ENCODE measurements at regions not wholly inside any gene's neighbourhood (a gene's known extent, or its start where the extent isn't known, plus 50 kb on each side); places are given as distances from the start of the nearest gene placed in this dataset.
A peak's percentile ranks its signal among the peaks of the same experiment; 100 is the strongest.

DNA sequence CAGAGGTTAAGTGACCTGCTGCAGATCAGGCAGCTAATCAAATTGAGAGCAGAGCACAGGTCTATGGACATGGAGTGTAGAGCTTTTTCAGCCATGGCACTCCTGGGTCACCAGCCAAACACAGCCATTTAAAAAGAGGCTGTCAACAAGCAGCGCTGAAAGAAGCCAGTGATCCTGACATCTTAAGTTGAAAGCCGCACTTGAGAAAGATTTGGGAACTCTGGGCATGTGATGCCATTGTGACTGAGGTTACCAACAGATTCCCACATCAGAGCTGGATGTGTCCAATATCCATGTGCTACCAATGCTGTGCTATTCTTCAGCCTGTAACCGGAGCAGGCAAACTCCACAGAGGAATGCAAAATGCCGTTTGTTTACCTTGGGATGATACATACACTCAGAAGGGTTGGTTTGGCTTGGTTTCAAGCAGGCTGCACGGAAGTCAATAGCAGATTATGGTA is 56.2 kb upstream of the ABLIM1 start:
- ChIA-PET CTCF (ENCODE audit: partially characterized antibody) (interaction anchor here (1.2 to 3.5 kb wide), 5 partner anchors 10 to 196 kb away, joined by 3 to 22 read pairs (median 4); no protein-coding TSS in a partner anchor), POLR2A (ENCODE audit: partially characterized antibody) (no interaction called here)
- no peak overlapping the region for H2BK120ac ChIP-seq (replicated peaks; ENCODE audit: low read depth, low read length)
- H3K18ac ChIP-seq (ENCODE audit: extremely low read depth, low read length): 0 out of 2 replicates have a peak overlapping the region, but pooled peaks have one; percentile 17
- H2AK5ac ChIP-seq (ENCODE audit: low read depth, low read length): no peak overlapping the region
- no peak overlapping the region for H3K9ac ChIP-seq (replicated peaks in 1 of 4; ENCODE audit: extremely low read depth in 1 of 4, low read depth in 3 of 4, low read length in 3 of 4)
- no peak overlapping the region for H4K5ac ChIP-seq (ENCODE audit: insufficient read length, low read depth, low read length)
- H3K14ac ChIP-seq (ENCODE audit: insufficient read length): no peak overlapping the region
- WGBS, 2 experiments (ENCODE audit: extremely low coverage in 1 of 2, insufficient coverage in 1 of 2, insufficient read length in 1 of 2, insufficient replicate concordance in 2 of 2, low coverage in 1 of 2, low lambda C conversion rate in 2 of 2, missing lambda C conversion rate in 1 of 2): 86% methylated on average over 5 of the region's 5 CpGs; no CpG with 5 or more reads in 1 of the 2 experiments
- H3K56ac ChIP-seq (replicated peaks; ENCODE audit: insufficient read length, low read depth, low read length): no peak overlapping the region
- H3K27ac ChIP-seq (ENCODE audit: low read depth, low read length): no peak overlapping the region
- DNase-seq (ENCODE audit: low read depth in 1 of 2, low spot score in 2 of 2) (no peak), FAIRE-seq (no peak)
- no peak overlapping the region for H3K4ac ChIP-seq (replicated peaks; ENCODE audit: insufficient read length, low read depth, low read length)
- peaks cover 0 to 7% (median 3%) of the 10 kb centered on the region in 4 experiments; a peak in 2 of 7 replicates for H3K4me1 ChIP-seq (replicated peaks in 1 of 4; ENCODE audit: control insufficient read depth in 3 of 4, insufficient read depth in 4 of 4, low read length in 3 of 4)
- H4K91ac ChIP-seq (replicated peaks; ENCODE audit: insufficient read length, low read length): no peak overlapping the region
- H2BK5ac ChIP-seq (ENCODE audit: low read depth, low read length): no peak overlapping the region
- no peak overlapping the region for H3K4me3 ChIP-seq (ENCODE audit: extremely low read depth in 1 of 4, insufficient read depth in 2 of 4, low read depth in 3 of 4, low read length in 4 of 4)
- H3K79me1 ChIP-seq (ENCODE audit: low read depth, low read length): no peaks in the 10 kb centered on the region
- H3K4me2 ChIP-seq (ENCODE audit: insufficient read depth in 1 of 2, low read depth in 2 of 2, low read length in 2 of 2): no peak overlapping the region
- no peaks in the 10 kb centered on the region for H4K20me1 ChIP-seq (replicated peaks in 1 of 2; ENCODE audit: control insufficient read depth in 1 of 2, insufficient read depth in 2 of 2, low read length in 2 of 2)
- 0 out of 2 replicates have a peak overlapping the region, but pooled peaks have one; percentile 16 for H2AFZ ChIP-seq (ENCODE audit: low read length)
- H3K36me3 ChIP-seq (ENCODE audit: control insufficient read depth in 2 of 4, insufficient read depth in 4 of 4, low read length in 3 of 4): no peaks in the 10 kb centered on the region
- H3K79me2 ChIP-seq (ENCODE audit: control insufficient read depth in 1 of 2, insufficient read depth in 2 of 2, low read length in 2 of 2): no peaks in the 10 kb centered on the region
- no peak overlapping the region for H3K23ac ChIP-seq (ENCODE audit: insufficient read length)
- no peak overlapping the region for H2BK15ac ChIP-seq (ENCODE audit: low read length)
- no peak overlapping the region for H4K8ac ChIP-seq (ENCODE audit: extremely low read depth, insufficient read depth, low read length)
- no peaks in the 10 kb centered on the region for H3K9me3 ChIP-seq (ENCODE audit: insufficient read depth in 2 of 2, low read depth in 1 of 2, low read length in 1 of 2)
- H3K23me2 ChIP-seq (ENCODE audit: low read depth, low read length): no peaks in the 10 kb centered on the region
- H2BK12ac ChIP-seq (ENCODE audit: low read depth, low read length): no peak overlapping the region
- no peak overlapping the region for H2BK20ac ChIP-seq (ENCODE audit: low read length)
- H3K27me3 ChIP-seq (replicated peaks in 1 of 4; ENCODE audit: control insufficient read depth in 3 of 4, extremely low read depth in 1 of 4, insufficient read depth in 3 of 4, low read length in 3 of 4): no peaks in the 10 kb centered on the region
- TF ChIP-seq RFX5 (IDR thresholded peaks at IDR 0.05; ENCODE audit: borderline replicate concordance, low read depth, low read length) (no peak), CHD1 (IDR thresholded peaks at IDR 0.05; ENCODE audit: low read depth, low read length) (no peak), HDAC2 (IDR thresholded peaks at IDR 0.05; ENCODE audit: borderline replicate concordance in 1 of 2, low read depth in 2 of 2, low read length in 2 of 2) (no peak), CTCF (IDR thresholded peaks at IDR 0.05; ENCODE audit: control extremely low read depth in 1 of 3, insufficient read depth in 1 of 3, low read depth in 1 of 3, low read length in 3 of 3) (no peak), RXRA (IDR thresholded peaks at IDR 0.05; ENCODE audit: insufficient read depth, low read depth, low read length) (no peak), SP2 (IDR thresholded peaks at IDR 0.05; ENCODE audit: low read length) (no peak), SIN3A (conservative IDR thresholded peaks at IDR 0.05 in 1 of 2, IDR thresholded peaks at IDR 0.05 in 1 of 2; ENCODE audit: low read depth in 1 of 2, low read length in 2 of 2) (no peak), RBBP5 (IDR thresholded peaks at IDR 0.05; ENCODE audit: borderline replicate concordance, low read depth, low read length) (no peak), HDAC6 (IDR thresholded peaks at IDR 0.05; ENCODE audit: low read depth, low read length) (no peak), SAP30 (IDR thresholded peaks at IDR 0.05; ENCODE audit: insufficient read depth, insufficient replicate concordance, low read length) (no peak), POU5F1 (IDR thresholded peaks at IDR 0.05; ENCODE audit: low read depth, low read length) (no peak)
